MM.1S (cell line): ENCODE measurements at regions not wholly inside any gene's neighbourhood (a gene's known extent, or its start where the extent isn't known, plus 50 kb on each side); places are given as distances from the start of the nearest gene placed in this dataset.

Experiments
- EZH2phosphoT487 ChIP-seq: fragments of 300-600 bp; sonication (generic); IDR thresholded peaks from 2 replicates; pipeline ENCODE4 v1.6.1; 2018; ENCODE audit warnings: antibody characterized with exemption, low read length
- TF ChIP-seq, protein P1 (sequence below): fragments of 300-600 bp; sonication (generic); IDR thresholded peaks from 2 replicates; pipeline ENCODE4 v1.5.1; 2016; ENCODE audit warnings: antibody characterized with exemption, low read length, mixed read lengths

DNA sequence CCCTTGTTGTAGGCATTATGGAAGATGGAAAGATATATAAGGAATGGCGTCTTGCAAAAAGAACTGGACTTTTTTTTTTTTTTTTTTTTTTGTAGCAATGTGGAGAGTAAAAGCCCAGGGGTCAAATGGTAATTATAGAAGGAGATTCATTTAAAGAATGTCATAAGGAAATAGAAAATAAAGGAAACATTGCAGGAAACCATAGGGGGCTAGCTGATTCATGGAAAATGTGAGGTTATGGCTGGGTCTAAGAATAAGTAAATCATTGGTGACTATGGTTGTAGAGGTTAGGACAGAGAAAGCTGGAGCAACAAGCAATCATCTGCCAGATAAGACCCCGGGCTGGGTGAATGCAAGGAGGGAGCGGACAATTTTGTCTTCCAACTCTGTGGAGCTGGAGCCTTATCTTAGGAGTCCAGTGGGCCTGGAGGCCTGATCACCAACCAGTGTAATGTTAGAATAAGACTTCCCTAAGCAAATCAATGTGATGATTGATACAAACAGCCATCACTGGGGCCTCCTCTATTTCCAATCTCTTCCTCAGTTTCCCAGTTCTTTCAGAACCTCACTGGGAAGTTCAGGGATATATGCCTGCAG lies 201.2 kb upstream of the TNP1 start:
- TF ChIP-seq EZH2phosphoT487: no peak
- TF ChIP-seq, protein P1, sequence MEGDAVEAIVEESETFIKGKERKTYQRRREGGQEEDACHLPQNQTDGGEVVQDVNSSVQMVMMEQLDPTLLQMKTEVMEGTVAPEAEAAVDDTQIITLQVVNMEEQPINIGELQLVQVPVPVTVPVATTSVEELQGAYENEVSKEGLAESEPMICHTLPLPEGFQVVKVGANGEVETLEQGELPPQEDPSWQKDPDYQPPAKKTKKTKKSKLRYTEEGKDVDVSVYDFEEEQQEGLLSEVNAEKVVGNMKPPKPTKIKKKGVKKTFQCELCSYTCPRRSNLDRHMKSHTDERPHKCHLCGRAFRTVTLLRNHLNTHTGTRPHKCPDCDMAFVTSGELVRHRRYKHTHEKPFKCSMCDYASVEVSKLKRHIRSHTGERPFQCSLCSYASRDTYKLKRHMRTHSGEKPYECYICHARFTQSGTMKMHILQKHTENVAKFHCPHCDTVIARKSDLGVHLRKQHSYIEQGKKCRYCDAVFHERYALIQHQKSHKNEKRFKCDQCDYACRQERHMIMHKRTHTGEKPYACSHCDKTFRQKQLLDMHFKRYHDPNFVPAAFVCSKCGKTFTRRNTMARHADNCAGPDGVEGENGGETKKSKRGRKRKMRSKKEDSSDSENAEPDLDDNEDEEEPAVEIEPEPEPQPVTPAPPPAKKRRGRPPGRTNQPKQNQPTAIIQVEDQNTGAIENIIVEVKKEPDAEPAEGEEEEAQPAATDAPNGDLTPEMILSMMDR: no peak
